Hepatocyte (in vitro differentiated cells): ENCODE measurements at regions not wholly inside any gene's neighbourhood (a gene's known extent, or its start where the extent isn't known, plus 50 kb on each side); places are given as distances from the start of the nearest gene placed in this dataset.

Source experiments
- DNase-seq: peaks from one replicate; pipeline ENCODE4 v3.0.0-alpha.2; 2016; ENCODE audit warnings: low spot score
- H2AFZ ChIP-seq: fragments of 200-600 bp; sonication (generic); 2 replicates; pipeline ENCODE4 v1.6.0; 2016; ENCODE audit warnings: antibody characterized with exemption, mild to moderate bottlenecking
- H3K27ac ChIP-seq: fragments of 200-600 bp; sonication (generic); 2 replicates; pipeline ENCODE4 v1.5.1; 2016; ENCODE audit warnings: mild to moderate bottlenecking
- H3K27me3 ChIP-seq: fragments of 200-600 bp; sonication (generic); 2 replicates; pipeline ENCODE4 v1.6.1; 2016
- H3K36me3 ChIP-seq: fragments of 200-600 bp; sonication (generic); replicated peaks from 2 replicates; pipeline ENCODE4 v1.5.1; 2016; ENCODE audit warnings: low read depth; ENCODE audit not compliant: insufficient read depth
- H3K4me1 ChIP-seq: fragments of 200-600 bp; sonication (generic); 2 replicates; pipeline ENCODE4 v1.5.1; 2016; ENCODE audit warnings: mild to moderate bottlenecking, moderate library complexity; ENCODE audit not compliant: insufficient read depth
- H3K4me2 ChIP-seq: fragments of 200-600 bp; sonication (generic); 2 replicates; pipeline ENCODE4 v1.6.0; 2016
- H3K4me3 ChIP-seq: fragments of 200-600 bp; sonication (generic); 2 replicates; pipeline ENCODE4 v1.5.1; 2016; ENCODE audit warnings: mild to moderate bottlenecking
- H3K79me2 ChIP-seq: fragments of 200-600 bp; sonication (generic); 2 replicates; pipeline ENCODE4 v1.6.0; 2017; ENCODE audit warnings: mild to moderate bottlenecking
- H3K9me2 ChIP-seq: fragments of 200-600 bp; sonication (generic); replicated peaks from 2 replicates; pipeline ENCODE4 v1.6.0; 2017; ENCODE audit warnings: mild to moderate bottlenecking; ENCODE audit not compliant: insufficient read depth
- H3K9me3 ChIP-seq: fragments of 200-600 bp; sonication (generic); 2 replicates; pipeline ENCODE4 v1.5.1; 2016; ENCODE audit warnings: low read depth, mild to moderate bottlenecking
- H4K20me1 ChIP-seq: fragments of 200-600 bp; sonication (generic); 2 replicates; pipeline ENCODE4 v1.6.0; 2016; ENCODE audit warnings: mild to moderate bottlenecking; ENCODE audit not compliant: insufficient read depth, poor library complexity, severe bottlenecking
- CTCF ChIP-seq: fragments of 200-600 bp; sonication (generic); IDR thresholded peaks from 2 replicates; pipeline ENCODE4 v1.5.1; 2016; ENCODE audit warnings: antibody characterized with exemption, mild to moderate bottlenecking; ENCODE audit not compliant: poor library complexity
- EZH2 ChIP-seq: fragments of 200-600 bp; sonication (generic); IDR thresholded peaks from 2 replicates; pipeline ENCODE4 v1.6.1; 2016; ENCODE audit warnings: antibody characterized with exemption, mild to moderate bottlenecking, borderline replicate concordance
- EZH2phosphoT487 ChIP-seq: fragments of 200-600 bp; sonication (generic); IDR thresholded peaks from one replicate; pipeline ENCODE4 v1.6.1; 2018; ENCODE audit warnings: antibody characterized with exemption, mild to moderate bottlenecking, low read depth, moderate library complexity; ENCODE audit not compliant: unreplicated experiment, severe bottlenecking
- WGBS: methylation state at CpG from one replicate; pipeline ENCODE4 v1.1.6; 2016; ENCODE audit warnings: low lambda C conversion rate; ENCODE audit errors: missing lambda C conversion rate; 5-methylcytosine and 5-hydroxymethylcytosine counted together

- H3K36me3 ChIP-seq: no peaks in the 10 kb centered on the region
- H3K9me2 ChIP-seq: no peaks in the 10 kb centered on the region
- H3K27ac ChIP-seq: no peak overlapping the region
- no peak for DNase-seq
- no peak overlapping the region for H3K4me3 ChIP-seq
- no peak overlapping the region for H3K4me2 ChIP-seq
- H3K79me2 ChIP-seq: no peaks in the 10 kb centered on the region
- no peaks in the 10 kb centered on the region for H3K9me3 ChIP-seq
- no peak overlapping the region for H2AFZ ChIP-seq
- peaks cover 5% of the 10 kb centered on the region for H3K4me1 ChIP-seq
- no peaks in the 10 kb centered on the region for H4K20me1 ChIP-seq
- H3K27me3 ChIP-seq: no peaks in the 10 kb centered on the region
- 80% methylated on average over 6 of the region's 6 CpGs for WGBS
- no peak for TF ChIP-seq EZH2
- TF ChIP-seq EZH2phosphoT487: no peak
- TF ChIP-seq CTCF: no peak
Measured at GRCh38 chr2:238507836-238508235, 81.1 kb downstream of the ASB1 start.

GRCh38 chr2:238509151-238509835 lies 82.6 kb downstream of the ASB1 start:
- no peak overlapping the region for H2AFZ ChIP-seq
- H3K4me2 ChIP-seq: no peak overlapping the region
- no peak for TF ChIP-seq EZH2phosphoT487
- TF ChIP-seq EZH2: no peak
- TF ChIP-seq CTCF: no peak
- H4K20me1 ChIP-seq: no peaks in the 10 kb centered on the region
- H3K79me2 ChIP-seq: no peaks in the 10 kb centered on the region
- H3K9me3 ChIP-seq: no peaks in the 10 kb centered on the region
- no peak overlapping the region for H3K4me3 ChIP-seq
- peaks cover 5% of the 10 kb centered on the region for H3K4me1 ChIP-seq
- 79% methylated on average over 12 of the region's 12 CpGs for WGBS
- no peaks in the 10 kb centered on the region for H3K36me3 ChIP-seq
- H3K9me2 ChIP-seq: no peaks in the 10 kb centered on the region
- no peak for DNase-seq
- H3K27ac ChIP-seq: no peak overlapping the region
- no peaks in the 10 kb centered on the region for H3K27me3 ChIP-seq

GRCh38 chr2:238509903-238510302 lies 83.2 kb downstream of the ASB1 start:
- Histone ChIP-seq H3K9me3 (no peaks in the 10 kb centered on the region), H4K20me1 (no peaks in the 10 kb centered on the region), H3K4me3 (no peak overlapping the region), H3K4me2 (no peak overlapping the region), H3K79me2 (no peaks in the 10 kb centered on the region), H3K27me3 (no peaks in the 10 kb centered on the region), H3K4me1 (peaks cover 5% of the 10 kb centered on the region), H3K27ac (no peak overlapping the region), H2AFZ (no peak overlapping the region), H3K36me3 (no peaks in the 10 kb centered on the region), H3K9me2 (no peaks in the 10 kb centered on the region)
- TF ChIP-seq EZH2phosphoT487 (no peak), CTCF (no peak), EZH2 (no peak)
- DNase-seq: no peak
- 97% methylated on average over 7 of the region's 7 CpGs for WGBS
